Liver (tissue), 8 donors: ENCODE measurements at regions not wholly inside any gene's neighbourhood (a gene's known extent, or its start where the extent isn't known, plus 50 kb on each side); places are given as distances from the start of the nearest gene placed in this dataset.

Experiments
- DNase-seq: peaks from one replicate; pipeline ENCODE4 v3.0.0-alpha.2; 2017; ENCODE audit warnings: low spot score
- H3K27ac ChIP-seq, 2 donors: one replicate each; pipeline ENCODE4 v1.7.0; 2013; ENCODE audit warnings: inconsistent platforms in 2 of 2, low read length in 2 of 2, control low read depth in 1 of 2, low read depth in 1 of 2, mild to moderate bottlenecking in 1 of 2
- H3K27me3 ChIP-seq, 4 donors: one replicate each; pipeline versions ENCODE4 v1.6.1 to v1.7.0; 2013; ENCODE audit warnings: low read length in 3 of 4, inconsistent platforms in 1 of 4, mild to moderate bottlenecking in 1 of 4, moderate library complexity in 1 of 4; ENCODE audit not compliant: control insufficient read depth in 4 of 4, insufficient read depth in 4 of 4
- H3K36me3 ChIP-seq, 4 donors: one replicate each; pipeline versions ENCODE4 v1.6.1 to v1.7.0; 2013; ENCODE audit warnings: low read length in 3 of 4, mild to moderate bottlenecking in 3 of 4, low read depth in 1 of 4, moderate library complexity in 1 of 4; ENCODE audit not compliant: control insufficient read depth in 4 of 4, insufficient read depth in 3 of 4
- H3K4me1 ChIP-seq, 4 donors: one replicate each; pipeline versions ENCODE4 v1.6.1 to v1.7.0; 2013; ENCODE audit warnings: low read length in 3 of 4, mild to moderate bottlenecking in 3 of 4, moderate library complexity in 1 of 4; ENCODE audit not compliant: control insufficient read depth in 4 of 4, insufficient read depth in 4 of 4
- H3K4me3 ChIP-seq, 3 donors: one replicate each; pipeline versions ENCODE4 v1.6.1 to v1.7.0; 2013; ENCODE audit warnings: low read length in 3 of 3, control low read depth in 1 of 3, low read depth in 1 of 3, mild to moderate bottlenecking in 1 of 3
- H3K9ac ChIP-seq, 2 donors: one replicate each; pipeline ENCODE4 v1.7.0; 2013; ENCODE audit warnings: low read length in 2 of 2, mild to moderate bottlenecking in 2 of 2, moderate library complexity in 2 of 2, control low read depth in 1 of 2, low read depth in 1 of 2
- H3K9me3 ChIP-seq, 4 donors: one replicate each; pipeline versions ENCODE4 v1.6.1 to v1.7.0; 2013; ENCODE audit warnings: low read length in 3 of 4; ENCODE audit not compliant: control insufficient read depth in 4 of 4
- EGR1 ChIP-seq, 2 donors: IDR thresholded peaks; 2 replicates each; pipeline ENCODE4 v1.6.1; 2016 to 2018; ENCODE audit warnings: antibody characterized with exemption in 2 of 2, low read depth in 2 of 2
- FOXA1 ChIP-seq: IDR thresholded peaks from 2 replicates; pipeline ENCODE4 v1.6.1; 2016; ENCODE audit warnings: antibody characterized with exemption
- FOXA2 ChIP-seq: IDR thresholded peaks from 2 replicates; pipeline ENCODE4 v1.6.1; 2016; ENCODE audit warnings: antibody characterized with exemption
- GABPA ChIP-seq, 2 donors: IDR thresholded peaks in 1 of 2; conservative IDR thresholded peaks in 1 of 2; 2 replicates each; pipeline ENCODE4 v1.6.1; 2016; ENCODE audit warnings: antibody characterized with exemption in 2 of 2, mild to moderate bottlenecking in 1 of 2, moderate library complexity in 1 of 2
- HNF4A ChIP-seq, 2 donors: conservative IDR thresholded peaks; 2 replicates each; pipeline ENCODE4 v1.6.1; 2016; ENCODE audit warnings: antibody characterized with exemption in 2 of 2, mild to moderate bottlenecking in 2 of 2
- HNF4G ChIP-seq: IDR thresholded peaks from 2 replicates; pipeline ENCODE4 v1.6.1; 2016; ENCODE audit warnings: antibody characterized with exemption
- JUND ChIP-seq, 2 donors: IDR thresholded peaks; 2 replicates each; pipeline ENCODE4 v1.6.1; 2016; ENCODE audit warnings: antibody characterized with exemption in 2 of 2
- MAX ChIP-seq: IDR thresholded peaks from 2 replicates; pipeline ENCODE4 v1.6.1; 2016; ENCODE audit warnings: antibody characterized with exemption
- NR2F2 ChIP-seq: IDR thresholded peaks from 2 replicates; pipeline ENCODE4 v1.6.1; 2016; ENCODE audit warnings: antibody characterized with exemption
- RAD21 ChIP-seq, 2 donors: IDR thresholded peaks; 2 replicates each; pipeline ENCODE4 v1.6.1; 2016; ENCODE audit warnings: antibody characterized with exemption in 2 of 2, mild to moderate bottlenecking in 2 of 2
- REST ChIP-seq: IDR thresholded peaks from 2 replicates; pipeline ENCODE4 v1.6.1; 2016; ENCODE audit warnings: antibody characterized with exemption, mild to moderate bottlenecking
- RXRA ChIP-seq, 2 donors: IDR thresholded peaks; 2 replicates each; pipeline ENCODE4 v1.6.1; 2017 to 2018; ENCODE audit warnings: antibody characterized with exemption in 2 of 2, mild to moderate bottlenecking in 1 of 2
- SP1 ChIP-seq: IDR thresholded peaks from 2 replicates; pipeline ENCODE4 v1.6.1; 2018; ENCODE audit warnings: antibody characterized with exemption, mild to moderate bottlenecking
- TAF1 ChIP-seq: conservative IDR thresholded peaks from 2 replicates; pipeline ENCODE4 v1.6.1; 2016; ENCODE audit warnings: antibody characterized with exemption, mild to moderate bottlenecking
- YY1 ChIP-seq: IDR thresholded peaks from 2 replicates; pipeline ENCODE4 v1.6.1; 2016; ENCODE audit warnings: antibody characterized with exemption, mild to moderate bottlenecking
- ZBTB33 ChIP-seq: IDR thresholded peaks from 2 replicates; pipeline ENCODE4 v1.6.1; 2016; ENCODE audit warnings: antibody characterized with exemption
- WGBS: extraction: QIAGEN DNeasy Blood & Tissue Kit; methylation state at CpG from one replicate; pipeline ENCODE4 v1.1.7; 2013; 5-methylcytosine and 5-hydroxymethylcytosine counted together
- TF ChIP-seq, protein P1 (sequence below): IDR thresholded peaks from 2 replicates; pipeline ENCODE4 v1.6.1; 2016; ENCODE audit warnings: antibody characterized with exemption
- TF ChIP-seq, protein P2 (sequence below): fragments of 150-350 bp; IDR thresholded peaks from 2 replicates; pipeline ENCODE4 v1.5.1; 2017; ENCODE audit warnings: improper control_type of control experiment, low read depth, low read length; ENCODE audit not compliant: missing input control
- donor health status: healthy.
- donor health status: healthy.
- donor health status: healthy.
- donor health status: healthy.
- donor health status: healthy.

GRCh38 chr15:36156879-36157427 lies 422.5 kb upstream of the CDIN1 start:
- Histone ChIP-seq H3K4me3 (no peak overlapping the region), H3K27ac (no peak overlapping the region), H3K9me3 (no peaks in the 10 kb centered on the region), H3K27me3 (no peaks in the 10 kb centered on the region), H3K36me3 (peaks cover 0 to 1% (median 0%) of the 10 kb centered on the region in 4 donors), H3K4me1 (peaks cover 0 to 8% (median 2%) of the 10 kb centered on the region in 4 donors), H3K9ac (no peak overlapping the region)
- WGBS = 63% methylated on average over 1 of the region's 1 CpG
- TF ChIP-seq TAF1 (no peak), HNF4G (no peak), HNF4A (conservative IDR thresholded peaks at IDR 0.05) (peak; percentile 28 to 48), SP1 (no peak), RAD21 (IDR thresholded peaks at IDR 0.05) (no peak), EGR1 (IDR thresholded peaks at IDR 0.05; ENCODE audit: low read depth in 2 of 2) (no peak), JUND (IDR thresholded peaks at IDR 0.05) (no peak), REST (no peak), YY1 (peak; percentile 22), GABPA (IDR thresholded peaks at IDR 0.05 in 1 of 2, conservative IDR thresholded peaks at IDR 0.05 in 1 of 2) (no peak), MAX (no peak), FOXA2 (no peak), FOXA1 (no peak), RXRA (IDR thresholded peaks at IDR 0.05) (peak in 1 of 2 donors; percentile 17), ZBTB33 (no peak), NR2F2 (no peak)
- TF ChIP-seq, protein P1, sequence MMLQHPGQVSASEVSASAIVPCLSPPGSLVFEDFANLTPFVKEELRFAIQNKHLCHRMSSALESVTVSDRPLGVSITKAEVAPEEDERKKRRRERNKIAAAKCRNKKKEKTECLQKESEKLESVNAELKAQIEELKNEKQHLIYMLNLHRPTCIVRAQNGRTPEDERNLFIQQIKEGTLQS = no peak
- TF ChIP-seq, protein P2, sequence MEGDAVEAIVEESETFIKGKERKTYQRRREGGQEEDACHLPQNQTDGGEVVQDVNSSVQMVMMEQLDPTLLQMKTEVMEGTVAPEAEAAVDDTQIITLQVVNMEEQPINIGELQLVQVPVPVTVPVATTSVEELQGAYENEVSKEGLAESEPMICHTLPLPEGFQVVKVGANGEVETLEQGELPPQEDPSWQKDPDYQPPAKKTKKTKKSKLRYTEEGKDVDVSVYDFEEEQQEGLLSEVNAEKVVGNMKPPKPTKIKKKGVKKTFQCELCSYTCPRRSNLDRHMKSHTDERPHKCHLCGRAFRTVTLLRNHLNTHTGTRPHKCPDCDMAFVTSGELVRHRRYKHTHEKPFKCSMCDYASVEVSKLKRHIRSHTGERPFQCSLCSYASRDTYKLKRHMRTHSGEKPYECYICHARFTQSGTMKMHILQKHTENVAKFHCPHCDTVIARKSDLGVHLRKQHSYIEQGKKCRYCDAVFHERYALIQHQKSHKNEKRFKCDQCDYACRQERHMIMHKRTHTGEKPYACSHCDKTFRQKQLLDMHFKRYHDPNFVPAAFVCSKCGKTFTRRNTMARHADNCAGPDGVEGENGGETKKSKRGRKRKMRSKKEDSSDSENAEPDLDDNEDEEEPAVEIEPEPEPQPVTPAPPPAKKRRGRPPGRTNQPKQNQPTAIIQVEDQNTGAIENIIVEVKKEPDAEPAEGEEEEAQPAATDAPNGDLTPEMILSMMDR = no peak
- DNase-seq = no peak
